ENCODE measurements at regions not wholly inside any gene's neighbourhood (a gene's known extent, or its start where the extent isn't known, plus 50 kb on each side); places are given as distances from the start of the nearest gene placed in this dataset.

DNA sequence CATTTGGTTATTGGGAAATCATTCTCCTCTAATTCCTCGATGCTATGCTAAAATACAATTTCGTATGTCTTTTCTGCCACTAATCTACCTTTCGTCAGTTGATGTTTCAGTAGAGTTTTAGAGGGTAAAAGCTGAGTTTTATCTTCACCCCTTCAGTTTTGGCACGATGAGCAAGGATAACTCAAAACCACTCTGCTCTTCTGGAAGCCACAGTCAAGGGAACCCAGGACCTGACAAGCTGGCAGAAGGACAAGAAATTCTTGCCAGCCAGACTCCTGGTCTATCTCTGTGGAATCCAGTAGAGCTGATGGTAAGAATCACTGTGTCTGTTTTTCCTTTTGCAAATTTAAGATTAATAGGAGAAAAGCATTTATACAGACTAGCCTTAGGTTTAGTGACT, 414.4 kb upstream of the LRRC3B start:
- TF ChIP-seq, protein P1, sequence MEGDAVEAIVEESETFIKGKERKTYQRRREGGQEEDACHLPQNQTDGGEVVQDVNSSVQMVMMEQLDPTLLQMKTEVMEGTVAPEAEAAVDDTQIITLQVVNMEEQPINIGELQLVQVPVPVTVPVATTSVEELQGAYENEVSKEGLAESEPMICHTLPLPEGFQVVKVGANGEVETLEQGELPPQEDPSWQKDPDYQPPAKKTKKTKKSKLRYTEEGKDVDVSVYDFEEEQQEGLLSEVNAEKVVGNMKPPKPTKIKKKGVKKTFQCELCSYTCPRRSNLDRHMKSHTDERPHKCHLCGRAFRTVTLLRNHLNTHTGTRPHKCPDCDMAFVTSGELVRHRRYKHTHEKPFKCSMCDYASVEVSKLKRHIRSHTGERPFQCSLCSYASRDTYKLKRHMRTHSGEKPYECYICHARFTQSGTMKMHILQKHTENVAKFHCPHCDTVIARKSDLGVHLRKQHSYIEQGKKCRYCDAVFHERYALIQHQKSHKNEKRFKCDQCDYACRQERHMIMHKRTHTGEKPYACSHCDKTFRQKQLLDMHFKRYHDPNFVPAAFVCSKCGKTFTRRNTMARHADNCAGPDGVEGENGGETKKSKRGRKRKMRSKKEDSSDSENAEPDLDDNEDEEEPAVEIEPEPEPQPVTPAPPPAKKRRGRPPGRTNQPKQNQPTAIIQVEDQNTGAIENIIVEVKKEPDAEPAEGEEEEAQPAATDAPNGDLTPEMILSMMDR (optimal IDR thresholded peaks at IDR 0.05 in 1 of 3, IDR thresholded peaks at IDR 0.05 in 1 of 3, conservative IDR thresholded peaks at IDR 0.05 in 1 of 3; ENCODE audit: extremely low read depth in 1 of 3, insufficient read depth in 2 of 3, low read length in 3 of 3) = no peak
- no peak for TF ChIP-seq EZH2 (IDR thresholded peaks at IDR 0.05; ENCODE audit: low read length)

All from keratinocyte (primary cell).